AG10803 (cell line): ENCODE measurements at regions not wholly inside any gene's neighbourhood (a gene's known extent, or its start where the extent isn't known, plus 50 kb on each side); places are given as distances from the start of the nearest gene placed in this dataset.

Experiments used
- DNase-seq: peaks from one replicate; pipeline ENCODE4 v3.0.0; 2010; ENCODE audit warnings: low read depth
- H3K4me3 ChIP-seq: 2 replicates; pipeline ENCODE4 v1.5.1; 2011; ENCODE audit warnings: mild to moderate bottlenecking, low read length, control low read depth
- CTCF ChIP-seq: conservative IDR thresholded peaks from 2 replicates; pipeline ENCODE4 v1.5.1; 2011; ENCODE audit warnings: mild to moderate bottlenecking, low read length, control low read depth, inconsistent platforms

DNA sequence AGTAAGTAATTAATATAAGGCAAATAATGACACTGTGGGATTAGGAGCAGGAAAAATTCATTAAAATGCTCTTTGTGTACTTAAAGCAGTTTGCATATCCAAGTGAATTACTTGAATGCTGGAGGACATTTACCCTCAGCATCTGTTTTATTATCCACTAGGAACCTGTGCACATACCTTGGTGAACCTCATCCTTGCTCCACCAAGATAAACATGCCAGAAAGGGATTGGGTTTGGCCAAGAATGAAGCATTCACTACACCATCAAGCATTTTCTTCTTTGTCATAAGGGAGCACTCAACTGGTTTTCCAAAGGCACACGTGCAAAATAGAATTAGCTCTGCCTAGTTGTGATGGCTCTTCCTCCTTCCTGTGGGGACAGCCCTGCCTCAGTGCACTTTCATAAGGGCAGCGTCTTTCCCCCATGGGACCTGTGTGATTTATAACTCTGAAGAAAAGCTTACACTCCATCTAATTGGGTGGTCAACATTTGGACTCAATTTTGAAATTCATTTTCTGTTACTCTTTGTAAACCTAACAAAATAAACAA is 291.7 kb downstream of the USP46 start:
- TF ChIP-seq CTCF, result no peak
- DNase-seq, result no peak

GRCh38 chr4:52368895-52369294 is 290.2 kb downstream of the USP46 start:
- H3K4me3 ChIP-seq, result no peak overlapping the region
- TF ChIP-seq CTCF, result no peak
- DNase-seq, result no peak

More for the DNA sequence above, 291.7 kb downstream of the USP46 start:
- no peak overlapping the region for H3K4me3 ChIP-seq

DNA sequence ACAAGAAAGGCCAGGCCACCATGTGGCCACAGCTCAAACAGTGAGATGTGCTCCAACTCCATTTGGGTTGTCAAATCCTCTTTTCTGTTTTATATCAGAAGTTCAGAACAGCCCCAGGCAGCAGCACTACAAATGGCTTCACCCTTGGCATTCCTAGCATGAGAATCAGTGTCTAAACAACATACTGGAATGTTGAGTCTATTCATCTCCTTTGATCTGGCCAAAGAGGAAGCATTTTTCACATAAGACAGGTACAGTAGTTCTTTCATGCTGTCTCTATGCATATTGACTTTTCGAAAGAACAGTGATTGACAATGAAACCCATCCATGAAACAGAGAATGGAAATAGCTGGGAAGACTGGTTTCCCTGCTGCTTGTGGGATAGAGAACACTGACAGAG is 289.5 kb downstream of the USP46 start:
- no peak for DNase-seq
- TF ChIP-seq CTCF, result no peak
- H3K4me3 ChIP-seq, result no peak overlapping the region

- DNase-seq, result no peak
- TF ChIP-seq CTCF, result no peak
These were observed 288.5 kb downstream of the USP46 start for GRCh38 chr4:52370576-52370975.

DNA sequence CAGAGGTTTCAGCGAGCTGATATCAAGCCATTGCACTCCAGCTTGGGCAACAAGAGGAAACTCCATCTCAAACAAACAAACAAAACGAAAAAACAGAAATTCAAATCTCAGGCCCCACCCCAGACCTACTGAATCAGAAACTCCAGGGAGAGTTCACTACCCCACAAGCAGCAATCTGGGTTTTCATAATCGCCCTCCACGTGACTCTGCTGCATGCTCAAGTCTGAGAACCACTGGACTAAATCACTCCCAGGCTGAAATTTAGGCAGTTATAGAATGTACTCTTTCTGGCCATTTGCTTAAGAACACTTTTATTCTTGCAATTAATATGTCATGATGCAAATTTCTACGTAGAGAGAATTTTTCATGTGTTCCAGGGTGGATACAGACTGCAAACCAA is 287.3 kb downstream of the USP46 start:
- no peak overlapping the region for H3K4me3 ChIP-seq
- no peak for DNase-seq
- TF ChIP-seq CTCF, result no peak

More at GRCh38 chr4:52370576-52370975, 288.5 kb downstream of the USP46 start:
- H3K4me3 ChIP-seq, result no peak overlapping the region

DNA sequence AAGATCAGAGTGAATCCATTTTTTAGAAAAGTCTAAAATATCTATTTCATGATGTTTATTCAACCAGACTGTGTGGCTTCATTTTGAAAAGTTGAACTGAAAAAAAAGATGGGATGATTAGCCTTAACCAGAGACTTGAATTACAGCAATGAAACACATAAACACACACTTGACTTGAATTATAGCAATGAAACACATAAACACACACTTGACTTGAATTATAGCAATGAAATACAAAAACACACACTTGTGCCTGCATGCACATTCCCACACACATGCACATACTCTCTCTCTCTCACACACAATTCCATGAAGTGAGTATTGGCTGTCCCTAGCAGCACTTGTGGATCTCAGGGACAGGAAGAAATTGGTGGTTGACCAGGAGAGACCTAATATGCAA is 286.8 kb downstream of the USP46 start:
- no peak for TF ChIP-seq CTCF
- H3K4me3 ChIP-seq, result no peak overlapping the region
- no peak for DNase-seq

DNA sequence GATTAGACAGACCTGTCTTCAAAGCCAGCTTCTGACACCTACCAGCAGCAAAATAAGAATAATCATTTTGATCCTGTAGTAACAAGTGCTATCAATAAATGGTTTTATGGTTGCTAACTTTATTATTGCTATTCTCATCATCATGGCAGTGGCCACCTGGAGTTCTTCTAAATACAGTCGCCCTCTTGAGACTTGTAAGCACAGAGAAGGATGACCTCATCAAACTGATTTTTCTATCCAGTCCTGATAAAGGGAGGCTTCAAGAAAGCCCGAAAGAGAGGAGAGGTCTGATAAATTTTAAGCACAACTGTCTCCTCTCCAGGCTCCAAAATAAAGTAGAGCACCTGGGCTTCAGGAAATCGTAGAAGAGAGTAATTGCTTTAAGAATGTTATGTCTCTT is 286.4 kb downstream of the USP46 start:
- H3K4me3 ChIP-seq, result no peak overlapping the region
- TF ChIP-seq CTCF, result no peak
- DNase-seq, result no peak
